Caco-2 (cell line): ENCODE measurements at regions not wholly inside any gene's neighbourhood (a gene's known extent, or its start where the extent isn't known, plus 50 kb on each side); places are given as distances from the start of the nearest gene placed in this dataset.
"Not testable (repeated sequence)": the region's sequence is repeated elsewhere in the genome, so short reads cannot be mapped to it uniquely, and the experiment has no call there.

ENCODE experiments used
- BruUV-seq: library from RNA; stranded (reverse); fragments of 400-500 nt; replicated peaks from 2 replicates; lab custom pipeline; 2021; lab: Mats Ljungman, UMichigan
- CTCF ChIA-PET: fragments of 300-600 bp; sonication (Branson Sonifier 250); formaldehyde crosslinking; loops from one replicate; lab custom pipeline; 2022; ENCODE audit warnings: antibody characterized with exemption; lab: Charles Lee
- POLR2A ChIA-PET: fragments of 300-600 bp; sonication (Branson Sonifier 250); formaldehyde crosslinking; loops from one replicate; lab custom pipeline; 2022; ENCODE audit warnings: antibody characterized with exemption; lab: Charles Lee
- DNase-seq, 2 experiments: peaks; one replicate each; pipeline versions ENCODE4 v3.0.0 to v3.0.0-alpha.2; 2020 to 2022
- H3K27me3 ChIP-seq: replicated peaks from 2 replicates; pipeline ENCODE4 v1.6.0; 2011; ENCODE audit warnings: low read length; ENCODE audit not compliant: control insufficient read depth, insufficient read depth
- H3K36me3 ChIP-seq: 2 replicates; pipeline ENCODE4 v1.5.1; 2011; ENCODE audit warnings: low read length; ENCODE audit not compliant: control insufficient read depth, insufficient read depth
- H3K4me1 ChIP-seq: fragments of 250-450 bp; sonication (Bioruptor Pico); 2 replicates; pipeline ENCODE4 v1.5.1; 2020; ENCODE audit warnings: mild to moderate bottlenecking
- H3K4me3 ChIP-seq: 2 replicates; pipeline ENCODE4 v1.5.1; 2011; ENCODE audit warnings: low read depth, mild to moderate bottlenecking, control low read depth, low read length
- H3K9me3 ChIP-seq: fragments of 250-450 bp; sonication (Bioruptor Pico); 2 replicates; pipeline ENCODE4 v1.5.1; 2020; ENCODE audit warnings: mild to moderate bottlenecking, moderate library complexity
- H3K27ac Mint-ChIP-seq: one replicate; pipeline ENCODE4 v1.8.0; 2022; ENCODE audit warnings: mixed read lengths; ENCODE audit not compliant: unreplicated experiment
- H3K27me3 Mint-ChIP-seq: one replicate; pipeline ENCODE4 v1.8.0; 2022; ENCODE audit warnings: mixed read lengths; ENCODE audit not compliant: insufficient read depth, unreplicated experiment
- H3K36me3 Mint-ChIP-seq: one replicate; pipeline ENCODE4 v1.8.0; 2022; ENCODE audit warnings: mild to moderate bottlenecking, mixed read lengths; ENCODE audit not compliant: insufficient read depth, unreplicated experiment
- H3K4me1 Mint-ChIP-seq: one replicate; pipeline ENCODE4 v1.8.0; 2022; ENCODE audit warnings: low read depth, mixed read lengths; ENCODE audit not compliant: unreplicated experiment
- H3K4me3 Mint-ChIP-seq: one replicate; pipeline ENCODE4 v1.8.0; 2022; ENCODE audit warnings: mild to moderate bottlenecking, moderate library complexity, mixed read lengths; ENCODE audit not compliant: unreplicated experiment
- H3K9me3 Mint-ChIP-seq: one replicate; pipeline ENCODE4 v1.8.0; 2022; ENCODE audit warnings: mixed read lengths; ENCODE audit not compliant: unreplicated experiment
- CTCF ChIP-seq, 2 experiments: fragments of 200-600 bp in 1 of 2; IDR thresholded peaks; 1 replicate in 1 of 2; 2 replicates in 1 of 2; pipeline versions ENCODE4 v1.5.1 to v1.8.0; 2011 to 2022; ENCODE audit warnings: antibody characterized with exemption in 1 of 2, control low read depth in 1 of 2, inconsistent platforms in 1 of 2, low read depth in 1 of 2, low read length in 1 of 2, mild to moderate bottlenecking in 1 of 2, moderate library complexity in 1 of 2; ENCODE audit not compliant: insufficient read depth in 1 of 2, severe bottlenecking in 1 of 2, unreplicated experiment in 1 of 2
- intact Hi-C: fragments of 100-400 bp; cut with micrococcal nuclease; formaldehyde crosslinking; loops from one replicate; pipeline ENCODE4 v1.10.0; 2022; ENCODE audit not compliant: unreplicated experiment

- Histone ChIP-seq H3K4me3 (no peak overlapping the region), H3K36me3 (no peaks in the 10 kb centered on the region), H3K27me3 (no peaks in the 10 kb centered on the region), H3K9me3 (no peaks in the 10 kb centered on the region), H3K4me1 (no peaks in the 10 kb centered on the region)
- Mint-ChIP-seq H3K27ac (no peak overlapping the region), H3K4me1 (no peaks in the 10 kb centered on the region), H3K4me3 (no peak overlapping the region), H3K9me3 (no peaks in the 10 kb centered on the region), H3K36me3 (no peaks in the 10 kb centered on the region), H3K27me3 (no peaks in the 10 kb centered on the region)
- ChIA-PET CTCF (no interaction called here), POLR2A (no interaction called here)
- no peak for TF ChIP-seq CTCF (IDR thresholded peaks at IDR 0.05; ENCODE audit: insufficient read depth in 1 of 2, low read depth in 1 of 2, low read length in 1 of 2, severe bottlenecking in 1 of 2, unreplicated experiment in 1 of 2)
- DNase-seq, result no peak
- intact Hi-C loops, result no loop called here
- BruUV-seq, result no TSS peak
Observed at GRCh38 chrX:50967736-50968135, 57.2 kb downstream of the BMP15 start.

GRCh38 chrX:50968871-50969635 is 58.5 kb downstream of the BMP15 start:
- H3K36me3 Mint-ChIP-seq, H3K27me3 Mint-ChIP-seq, CTCF ChIA-PET, H3K9me3 ChIP-seq, POLR2A ChIA-PET, H3K9me3 Mint-ChIP-seq, H3K4me1 Mint-ChIP-seq, H3K27me3 ChIP-seq, BruUV-seq, H3K4me1 ChIP-seq, H3K36me3 ChIP-seq, H3K4me3 ChIP-seq, H3K4me3 Mint-ChIP-seq, intact Hi-C loops, H3K27ac Mint-ChIP-seq: not testable (repeated sequence)
- peak in 1 of 2 experiments; percentile 8 for DNase-seq

GRCh38 chrX:50971395-50971794 is 60.9 kb downstream of the BMP15 start:
- no TSS peak for BruUV-seq
- POLR2A ChIA-PET, result no interaction called here
- H3K27me3 ChIP-seq, result no peaks in the 10 kb centered on the region
- Mint-ChIP-seq H3K4me3 (no peak overlapping the region), H3K9me3 (no peaks in the 10 kb centered on the region), H3K36me3 (no peaks in the 10 kb centered on the region), H3K27ac (no peak overlapping the region), H3K4me1 (no peaks in the 10 kb centered on the region), H3K27me3 (no peaks in the 10 kb centered on the region)
- CTCF ChIA-PET, result no interaction called here
- no peak overlapping the region for H3K4me3 ChIP-seq
- no peak for DNase-seq
- no peak for TF ChIP-seq CTCF (IDR thresholded peaks at IDR 0.05; ENCODE audit: insufficient read depth in 1 of 2, low read depth in 1 of 2, low read length in 1 of 2, severe bottlenecking in 1 of 2, unreplicated experiment in 1 of 2)
- no peaks in the 10 kb centered on the region for H3K4me1 ChIP-seq
- no peaks in the 10 kb centered on the region for H3K9me3 ChIP-seq
- intact Hi-C loops, result no loop called here
- no peaks in the 10 kb centered on the region for H3K36me3 ChIP-seq
